Activated CD8-positive, alpha-beta memory T cell treated with anti-CD3 and anti-CD28 coated beads for 24 hours (primary cell): ENCODE measurements at regions not wholly inside any gene's neighbourhood (a gene's known extent, or its start where the extent isn't known, plus 50 kb on each side); places are given as distances from the start of the nearest gene placed in this dataset.

Experiments used
- DNase-seq: peaks from one replicate; pipeline ENCODE4 v3.0.0-alpha.2; 2020

DNA sequence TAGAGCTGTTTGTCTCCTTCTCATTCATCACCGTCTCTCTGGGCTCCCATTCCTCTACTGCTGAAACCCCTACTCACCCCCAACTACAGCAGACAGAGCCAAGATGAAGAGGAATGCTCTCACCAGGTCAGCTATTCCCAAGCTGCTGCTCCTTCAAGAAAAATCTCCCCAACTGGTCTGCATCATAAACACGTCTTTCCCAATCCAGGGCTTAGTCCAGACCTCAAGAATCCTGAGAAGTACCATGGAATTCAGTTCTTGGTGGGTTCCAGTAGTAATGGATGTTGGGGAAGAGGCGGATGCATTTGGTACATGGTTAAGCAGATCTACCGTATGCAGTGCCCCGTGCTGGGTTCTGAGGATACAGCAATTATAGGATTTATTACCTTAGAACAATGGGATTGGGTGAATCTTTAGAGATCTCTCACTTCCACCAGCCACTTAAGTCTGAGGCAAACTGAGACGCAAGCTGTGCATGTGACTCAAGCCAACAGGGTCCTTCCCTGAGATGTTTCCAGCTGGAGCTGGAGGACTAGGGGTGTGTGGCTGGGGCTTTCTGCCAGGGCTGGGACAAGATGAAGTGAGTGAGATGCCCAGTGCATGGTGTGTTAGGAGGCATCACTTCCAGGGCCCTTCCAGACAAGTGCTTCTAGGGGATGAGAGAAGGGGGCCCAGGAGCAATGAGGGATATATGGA is 232.7 kb upstream of the CDH5 start:
- no peak for DNase-seq

DNA sequence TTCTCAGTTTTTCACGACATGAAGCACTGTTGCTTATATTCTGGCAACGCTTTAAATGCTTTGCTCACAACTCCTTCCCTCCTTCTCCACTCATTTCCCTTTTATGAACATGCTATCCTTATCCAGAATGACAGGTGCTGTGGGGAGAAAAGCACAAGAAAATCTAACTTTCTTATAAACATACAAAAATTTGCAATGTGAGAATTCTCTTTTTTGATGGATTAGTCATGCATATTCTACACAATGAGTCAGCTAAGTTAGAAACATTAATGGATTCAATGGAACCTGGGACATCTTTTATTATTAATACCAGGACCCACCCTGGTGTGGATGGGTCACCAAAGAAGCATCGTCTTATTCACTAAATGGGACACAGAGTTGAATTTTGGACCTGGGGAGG is 234.6 kb upstream of the CDH5 start:
- no peak for DNase-seq

DNA sequence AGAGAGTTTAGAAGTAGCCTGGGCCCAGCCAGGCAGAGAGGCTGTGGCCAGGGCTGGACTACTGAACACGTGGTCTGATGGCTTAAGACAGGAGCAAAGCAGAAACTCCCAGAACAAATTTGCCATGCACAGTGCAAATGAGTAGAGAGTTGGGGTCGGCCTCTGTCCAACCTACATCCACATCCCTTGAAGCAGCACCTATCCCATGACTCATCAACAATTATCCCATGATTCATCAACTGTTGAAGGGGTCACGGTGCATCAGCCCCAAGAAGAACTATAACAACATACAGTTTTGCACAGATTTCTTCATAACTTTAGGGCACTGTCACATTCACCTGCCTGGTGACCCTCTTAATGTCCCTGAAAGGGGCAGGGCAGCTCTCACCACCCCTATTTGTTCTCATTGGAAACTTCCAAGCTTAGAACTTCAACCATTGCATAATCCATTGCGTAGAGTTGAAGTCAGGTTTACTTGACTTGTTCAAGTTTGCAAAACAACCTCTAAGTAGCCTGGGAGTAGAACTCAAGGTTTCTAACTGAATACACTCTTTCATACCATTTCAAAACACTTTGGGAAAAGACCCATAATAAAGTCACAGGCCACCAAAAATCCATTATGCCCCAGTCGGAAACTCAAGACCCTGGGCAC is 235.2 kb upstream of the CDH5 start:
- no peak for DNase-seq

DNA sequence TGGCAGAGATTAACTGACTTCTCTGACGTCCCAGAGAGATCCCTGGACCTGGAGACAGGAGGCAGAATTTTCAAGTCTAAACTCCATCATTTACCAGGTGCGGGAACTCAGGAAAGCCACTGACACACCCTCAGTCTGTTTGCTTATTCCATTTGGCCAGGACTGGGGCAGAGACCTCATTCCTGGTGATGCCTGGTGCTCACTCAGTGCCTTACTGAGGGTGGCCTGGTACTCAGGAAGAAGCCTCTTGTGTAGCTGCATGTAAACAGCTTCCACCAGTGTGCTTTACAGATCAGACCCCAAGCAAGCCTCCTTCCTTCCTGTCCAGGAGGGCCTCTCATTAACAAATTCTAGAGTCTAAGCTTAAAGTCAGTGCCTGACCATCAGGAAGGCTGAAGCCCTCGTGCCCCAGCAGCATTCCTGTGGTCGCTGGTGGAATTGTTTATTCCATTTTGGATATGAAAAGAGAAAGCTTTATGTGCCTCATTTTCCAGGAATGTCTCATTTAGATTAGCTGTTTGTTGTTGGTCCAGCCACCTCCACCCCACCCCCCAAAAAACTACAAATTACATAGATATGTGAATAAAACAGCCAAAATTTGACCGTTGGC is 236.1 kb upstream of the CDH5 start:
- DNase-seq, result no peak

DNA sequence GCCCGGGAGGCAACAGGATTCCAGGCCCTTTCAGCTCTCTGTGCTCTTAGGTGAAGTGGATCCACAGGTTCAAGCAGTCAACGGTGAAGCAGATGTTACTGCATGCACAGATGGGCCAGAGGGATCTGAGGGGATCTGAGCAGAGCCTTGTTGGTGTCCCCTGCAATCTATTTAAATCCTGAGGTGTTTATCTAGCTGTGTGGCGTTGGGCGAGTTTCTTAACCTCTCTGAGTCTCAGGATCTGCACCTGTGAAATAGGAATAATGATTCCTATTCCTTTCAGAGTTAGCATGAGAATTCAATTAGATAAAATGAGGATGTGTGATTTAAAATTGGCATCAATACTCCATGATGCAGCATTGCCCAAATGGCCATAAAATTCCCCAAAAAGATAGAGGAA is 237.3 kb upstream of the CDH5 start:
- no peak for DNase-seq

DNA sequence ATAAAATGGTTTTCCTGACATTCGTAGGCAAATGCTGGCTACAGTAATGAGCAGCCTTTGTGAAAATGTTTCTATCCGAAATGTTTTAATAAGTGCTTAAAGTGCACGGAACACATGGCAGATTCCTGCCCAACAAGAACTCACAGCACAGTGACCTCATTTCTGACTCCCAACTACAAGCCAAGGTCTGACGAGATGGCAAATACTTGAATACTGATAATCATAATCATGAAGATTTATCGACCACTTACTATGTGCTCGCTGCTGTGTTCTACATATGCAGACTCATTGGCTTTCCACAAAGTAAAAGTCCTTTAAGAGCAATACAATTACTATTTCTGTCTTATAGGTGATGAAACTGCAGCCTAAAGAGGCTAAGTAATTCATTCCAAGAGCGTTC is 238.1 kb upstream of the CDH5 start:
- no peak for DNase-seq

DNA sequence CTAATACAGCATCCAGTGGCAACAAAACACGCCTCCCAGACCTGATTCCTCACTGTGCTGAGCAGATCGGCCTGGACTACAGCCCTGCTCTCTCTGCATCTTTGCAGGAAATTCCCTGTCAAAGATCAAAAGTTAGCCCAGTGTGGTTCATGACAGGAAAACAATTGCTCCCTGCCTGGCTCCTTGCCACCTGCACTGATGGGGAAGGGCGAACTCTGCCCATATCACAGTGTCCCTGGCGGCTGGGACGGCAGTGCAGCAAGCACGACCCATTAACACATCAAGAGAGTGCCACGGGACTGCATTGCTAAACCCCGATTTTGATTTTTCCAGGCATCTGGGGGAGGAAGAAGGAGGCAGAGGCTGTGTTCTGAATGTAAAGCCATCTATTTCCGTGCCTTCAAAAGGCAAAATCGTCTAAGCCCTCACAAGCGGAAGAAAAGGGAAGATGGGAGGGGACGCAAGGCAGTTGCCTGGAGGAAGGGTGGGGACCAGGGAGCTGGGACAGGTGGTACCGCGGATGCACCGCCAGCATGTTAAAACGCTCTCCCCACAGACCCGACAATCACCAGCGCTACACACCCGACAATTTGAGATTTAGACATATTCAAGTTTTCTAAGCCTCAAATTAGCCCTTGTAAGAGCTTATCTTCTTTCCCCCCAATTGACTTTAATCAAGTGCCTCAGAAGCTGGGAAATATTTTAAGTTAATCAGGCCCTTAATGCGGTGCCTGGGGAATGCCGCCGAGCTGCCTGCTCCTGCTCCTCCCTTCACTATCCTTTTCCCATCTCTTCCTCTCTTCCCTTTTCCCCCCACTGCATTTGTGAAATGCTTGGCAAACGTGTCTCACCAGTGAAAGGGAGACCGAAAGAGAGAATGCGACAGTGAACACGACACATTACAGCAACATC is 238.8 kb upstream of the CDH5 start:
- DNase-seq, result no peak

DNA sequence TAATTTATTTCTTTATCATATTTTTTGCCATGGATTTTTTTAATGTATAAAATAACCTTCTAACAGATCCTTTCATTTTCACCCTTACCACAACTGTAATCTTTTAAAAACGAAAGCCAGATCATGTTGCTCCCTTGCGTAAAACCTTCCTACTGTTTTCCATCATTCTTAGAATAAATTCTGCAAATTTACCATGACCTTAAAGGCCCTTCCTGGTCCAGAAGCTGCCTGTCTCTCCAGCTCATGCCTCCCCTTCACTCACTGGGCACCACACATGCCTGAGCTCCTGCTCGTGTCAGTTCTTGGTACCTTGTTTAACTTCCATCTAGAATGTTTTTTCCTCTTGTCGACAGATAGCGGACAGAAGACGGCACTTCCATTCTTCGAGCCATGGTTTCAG is 245.0 kb upstream of the CDH5 start:
- no peak for DNase-seq

DNA sequence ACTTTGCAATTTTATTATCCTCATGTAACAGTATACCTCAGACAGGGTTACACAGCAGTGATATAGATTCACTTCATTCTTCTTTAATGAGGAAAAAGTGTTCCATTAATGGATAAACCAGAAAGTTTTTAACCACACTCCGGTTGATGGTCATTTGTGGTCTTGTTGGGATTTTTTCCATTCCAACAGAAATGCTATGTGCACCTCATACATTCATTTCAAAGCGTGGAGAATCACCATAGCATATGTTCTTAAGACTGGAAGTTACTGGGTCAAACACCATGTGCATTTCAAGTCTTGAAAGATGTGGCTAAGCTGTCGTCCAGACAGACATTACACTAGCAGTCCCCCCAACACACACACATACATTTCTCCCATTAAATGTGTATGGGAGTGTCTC is 245.8 kb upstream of the CDH5 start:
- no peak for DNase-seq

DNA sequence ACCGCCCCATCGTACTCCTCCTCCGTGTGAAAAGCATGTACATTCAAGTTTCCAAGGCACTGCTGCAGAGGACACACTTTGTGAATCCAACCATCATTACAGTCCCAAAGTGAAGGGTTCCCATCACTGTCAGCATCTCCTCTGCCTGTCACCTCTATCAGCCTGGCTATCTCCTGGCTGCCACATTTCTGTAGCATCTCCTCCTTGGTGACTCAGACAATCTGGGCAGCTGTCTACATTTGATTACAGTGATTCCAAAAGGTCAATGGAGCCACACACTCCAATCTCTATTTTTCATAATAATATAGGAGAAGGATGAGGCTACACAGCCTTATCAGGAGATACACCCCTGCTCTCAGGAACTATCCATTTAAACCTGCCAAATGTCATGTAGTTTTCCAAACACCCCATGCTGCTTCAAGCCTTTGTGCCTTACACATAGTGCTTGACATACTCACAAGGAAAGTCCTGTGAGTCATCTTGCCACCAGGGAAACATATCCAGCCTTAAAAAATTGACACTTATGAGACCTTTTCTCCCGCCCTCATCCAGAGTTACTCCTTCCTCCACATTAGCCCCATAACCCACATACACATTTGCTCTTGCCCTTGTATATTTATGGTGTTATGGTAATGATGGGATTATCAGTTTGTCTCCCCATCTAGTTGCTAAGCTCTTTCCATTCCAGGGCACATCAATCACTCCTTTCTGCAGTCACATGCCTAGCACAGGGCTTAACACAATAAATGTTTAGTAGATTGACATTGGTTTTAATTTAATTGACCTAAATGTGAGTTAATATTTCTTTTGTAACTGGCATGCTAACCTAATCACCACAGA is 250.1 kb upstream of the CDH5 start:
- no peak for DNase-seq

DNA sequence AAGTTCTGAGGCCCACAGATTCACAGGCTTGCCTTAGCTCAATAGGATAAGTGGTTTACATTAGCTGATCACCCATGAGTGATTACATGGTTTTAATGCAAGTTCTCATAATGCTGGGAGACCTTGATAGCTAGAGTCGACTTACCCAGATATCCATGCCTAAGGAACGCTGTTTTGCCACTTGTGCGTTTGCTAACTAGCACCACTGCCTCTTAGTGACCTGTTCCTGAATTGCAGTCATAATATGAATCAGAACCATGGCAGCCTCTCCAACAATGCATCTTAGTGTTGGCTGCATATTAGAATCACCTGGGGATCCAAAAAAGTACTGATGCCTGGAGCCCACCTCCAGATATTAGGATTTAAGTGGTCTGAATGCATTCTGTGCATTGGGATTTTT is 251.1 kb upstream of the CDH5 start:
- DNase-seq, result no peak

DNA sequence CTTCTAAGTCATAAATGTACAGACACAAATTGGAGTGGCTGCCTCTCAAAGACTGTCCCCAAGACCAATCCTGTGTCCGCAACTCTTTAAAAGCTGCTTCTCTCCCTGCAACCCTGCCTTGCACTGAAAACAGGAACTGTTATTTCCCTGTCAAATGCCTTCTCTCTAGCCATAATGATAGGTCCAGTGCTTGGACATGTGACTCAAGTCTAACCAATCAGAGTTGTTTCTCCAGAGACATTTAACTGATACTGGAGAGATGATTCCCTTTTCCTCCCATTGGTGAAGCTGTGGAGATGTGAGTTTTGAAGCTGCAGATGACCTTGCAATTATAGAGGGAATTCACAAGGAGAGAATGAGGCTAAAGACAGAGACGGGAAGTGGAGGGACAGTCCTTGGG is 253.3 kb upstream of the CDH5 start:
- DNase-seq, result no peak

DNA sequence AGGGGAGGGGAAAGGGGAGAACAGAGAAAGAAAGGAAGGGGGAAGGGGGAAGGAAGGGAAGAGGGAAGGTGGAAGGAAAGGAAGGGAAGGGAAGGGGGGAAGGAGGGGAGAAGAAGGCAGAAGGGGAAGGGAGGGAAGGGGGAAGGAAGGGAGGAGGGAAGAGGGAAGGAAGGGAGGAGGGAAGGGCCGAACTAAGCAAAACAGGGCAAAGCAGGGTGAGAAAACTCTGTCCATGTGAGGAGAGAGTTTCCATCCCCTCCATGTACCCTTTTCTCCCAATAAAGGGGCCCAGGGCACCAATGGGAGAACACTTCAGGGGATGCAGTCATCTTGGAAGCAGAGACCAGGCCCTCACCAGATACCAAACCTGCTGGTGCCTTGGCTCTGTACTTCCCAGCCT is 256.8 kb upstream of the CDH5 start:
- no peak for DNase-seq

DNA sequence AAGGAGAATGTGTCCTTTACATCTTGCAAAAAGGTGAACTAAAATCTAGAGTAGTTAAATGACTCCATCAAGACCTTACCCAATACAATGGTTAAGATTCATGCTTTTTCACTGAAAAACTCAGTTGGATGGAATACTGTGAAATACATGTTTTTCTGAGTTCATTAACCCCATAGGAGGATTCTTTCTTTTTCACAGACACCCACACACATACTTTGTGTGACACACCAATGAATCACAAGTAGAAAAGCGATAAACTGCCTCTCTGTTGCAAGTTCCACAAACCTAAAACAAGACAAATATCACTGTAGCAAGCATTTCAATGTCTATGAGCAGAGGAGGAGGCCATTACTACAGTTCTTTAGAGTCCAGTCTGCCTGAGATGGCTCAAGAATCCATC is 258.8 kb upstream of the CDH5 start:
- no peak for DNase-seq

DNA sequence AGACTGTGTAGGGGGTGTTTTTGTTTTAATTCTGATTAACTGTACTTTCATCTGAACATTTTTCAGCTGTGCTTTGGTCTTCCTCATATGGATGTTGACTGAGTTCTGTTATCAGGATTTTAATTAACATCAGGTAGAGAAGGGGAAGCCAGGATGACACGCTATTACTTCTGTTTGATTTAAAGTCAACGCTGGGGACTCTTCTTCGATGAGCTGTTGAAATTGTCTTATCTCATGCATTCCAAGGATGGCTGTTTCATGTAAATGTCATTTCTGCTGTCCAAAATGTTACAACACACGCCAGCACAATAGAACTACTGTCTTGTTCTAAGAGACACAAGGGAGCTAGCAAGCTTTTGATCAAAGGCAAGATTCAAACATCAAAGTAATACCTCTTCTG is 263.3 kb upstream of the CDH5 start:
- DNase-seq, result no peak

DNA sequence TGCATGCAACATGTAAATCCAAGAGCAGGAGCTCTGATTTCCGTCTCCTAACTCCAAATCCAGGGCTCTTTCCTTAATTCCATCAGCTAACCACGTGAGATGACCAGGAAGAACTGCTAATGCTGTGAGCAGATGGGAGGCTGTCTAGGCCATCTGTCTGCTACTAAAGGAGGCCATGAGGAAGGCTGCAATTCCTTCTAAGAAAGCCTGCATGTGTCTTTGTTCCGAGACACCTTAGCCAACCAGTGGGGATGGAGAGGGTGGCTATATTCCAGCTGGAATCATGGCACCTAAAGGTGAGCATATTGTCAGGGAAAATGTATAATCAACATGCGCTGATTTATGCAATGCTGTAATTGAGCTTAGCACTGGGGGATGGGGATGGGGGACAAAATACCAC is 267.2 kb upstream of the CDH5 start:
- DNase-seq, result no peak

DNA sequence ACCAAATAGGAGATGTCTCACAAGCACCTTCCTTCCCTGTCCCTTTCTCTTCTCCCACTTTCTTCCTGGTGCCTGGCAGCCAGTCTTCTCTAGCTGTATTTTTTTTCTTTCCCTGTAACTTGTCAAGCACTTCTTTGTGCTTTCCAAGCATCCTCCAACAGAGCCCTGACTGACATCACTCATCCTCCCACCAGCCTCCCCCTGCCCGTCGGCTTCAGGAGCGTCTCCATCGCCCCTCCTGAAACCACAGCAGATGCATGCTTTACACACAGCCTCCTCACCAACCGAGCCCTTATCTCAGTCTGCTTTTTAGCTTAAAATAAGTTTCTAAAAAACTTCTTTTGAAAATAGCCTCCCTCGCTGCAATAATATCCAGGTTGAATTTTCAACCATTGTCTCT is 268.7 kb upstream of the CDH5 start:
- DNase-seq, result no peak

DNA sequence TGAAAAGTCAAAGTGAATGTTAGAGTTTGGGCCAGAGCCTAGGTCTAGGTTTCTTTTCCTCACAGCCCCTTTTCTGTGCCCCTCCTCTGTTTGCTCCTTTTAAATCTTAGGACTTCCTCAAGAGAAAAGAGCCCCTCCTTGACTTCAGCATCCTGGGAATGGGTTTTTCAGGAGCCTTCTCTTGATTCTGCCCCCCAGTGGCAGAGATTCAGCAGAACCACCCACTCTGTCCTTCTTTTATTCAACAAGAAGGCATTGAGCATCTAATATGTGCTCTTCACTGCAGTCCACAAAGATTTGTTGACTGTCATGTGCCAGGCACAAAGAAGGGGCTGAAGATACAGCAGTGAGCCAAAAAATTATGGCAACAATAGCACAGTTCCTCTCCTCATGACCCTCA is 270.8 kb upstream of the CDH5 start:
- DNase-seq, result no peak

DNA sequence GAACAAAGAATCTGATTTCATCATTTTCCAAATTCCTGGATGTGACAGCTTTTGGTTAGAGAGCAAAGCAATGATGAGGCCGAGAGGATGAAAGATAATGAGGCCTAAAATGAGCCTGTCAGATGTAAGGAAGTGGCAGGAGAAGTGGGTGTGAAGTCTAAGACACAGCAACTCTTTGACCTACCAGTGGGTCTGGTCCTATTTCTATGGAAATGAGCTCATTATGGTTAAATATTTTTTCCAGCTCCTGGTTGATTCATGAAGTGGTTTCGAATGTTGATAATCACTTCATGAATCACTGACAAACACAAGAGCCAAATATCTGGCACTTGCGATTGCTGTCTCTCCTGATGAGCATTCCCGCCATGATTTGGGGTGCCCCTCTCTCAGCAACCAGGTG is 273.3 kb upstream of the CDH5 start:
- DNase-seq, result no peak

DNA sequence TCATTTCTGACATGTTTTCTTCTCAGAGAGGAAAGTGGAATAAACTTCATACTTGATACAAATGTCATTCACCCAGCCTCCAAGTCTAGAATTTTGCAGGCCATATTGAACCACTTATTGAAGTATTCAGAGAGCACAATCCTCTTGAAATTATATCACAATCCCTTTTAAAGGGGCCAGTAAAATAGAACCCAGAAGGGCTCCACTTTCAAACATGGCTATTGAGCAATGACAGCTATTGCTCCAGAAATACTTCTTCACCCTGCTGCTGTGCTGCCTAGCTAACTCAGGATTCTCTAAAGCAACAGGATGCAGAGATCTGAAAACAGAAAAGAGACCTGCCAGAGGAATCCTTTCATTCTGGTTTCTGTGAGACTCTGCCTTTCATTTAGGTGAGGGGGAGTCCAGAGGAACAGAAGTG is 275.0 kb upstream of the CDH5 start:
- DNase-seq, result no peak

DNA sequence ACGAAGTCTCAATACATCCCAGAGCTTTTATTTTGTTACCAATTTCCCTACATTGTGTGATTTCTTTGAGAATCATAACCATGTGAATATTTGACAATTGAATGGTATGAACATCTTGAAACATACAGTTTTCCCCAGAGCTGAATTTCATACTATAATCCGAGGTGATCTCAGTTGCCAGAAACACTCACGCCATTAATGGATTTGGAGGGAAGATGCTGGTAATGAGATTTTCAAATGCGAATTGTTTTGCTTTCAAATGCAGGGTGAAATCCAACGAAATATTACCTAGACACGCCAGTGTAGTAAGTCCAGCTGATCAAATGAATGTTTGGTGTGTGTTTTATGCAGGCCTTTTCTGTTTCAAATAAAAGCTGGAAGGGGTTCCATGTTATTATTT is 277.8 kb upstream of the CDH5 start:
- no peak for DNase-seq

DNA sequence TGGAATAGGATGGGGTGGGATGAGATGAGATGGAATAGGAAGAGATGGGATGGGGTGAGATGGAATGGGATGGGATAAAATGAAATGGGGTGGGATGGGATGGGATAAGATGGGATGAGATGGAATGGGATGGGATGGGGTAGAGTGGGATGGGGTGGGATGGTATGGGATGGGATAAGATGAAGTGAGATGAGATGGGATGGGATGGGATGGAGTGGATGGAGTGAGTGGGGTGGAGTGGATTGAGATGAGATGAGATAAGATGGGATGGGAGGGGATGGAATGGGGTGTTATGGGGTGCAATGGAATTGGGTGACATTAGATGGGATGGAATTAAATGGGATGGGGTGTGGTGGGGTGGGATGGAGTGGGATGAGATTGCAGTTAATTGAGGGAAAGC is 279.2 kb upstream of the CDH5 start:
- DNase-seq, result no peak

DNA sequence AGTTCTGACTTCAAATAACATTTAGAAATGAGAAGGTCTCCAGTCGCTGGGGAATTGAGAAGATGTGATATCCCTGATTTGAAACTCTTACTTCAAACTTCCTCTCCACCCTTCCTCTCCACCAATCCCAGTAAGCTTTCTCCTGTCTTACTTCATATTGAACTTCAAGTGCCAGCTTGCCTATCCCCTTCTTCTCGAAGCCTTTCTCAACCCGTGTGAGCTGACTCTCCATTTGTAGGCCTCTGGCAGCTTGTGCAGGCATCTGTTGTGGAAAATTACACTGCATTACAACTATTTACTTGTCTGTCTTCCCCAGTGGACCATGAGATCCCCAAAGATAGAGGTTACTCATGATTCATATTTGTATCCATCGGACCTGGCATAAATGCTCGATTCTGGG is 280.8 kb upstream of the CDH5 start:
- no peak for DNase-seq
